NCI-H510A treated with DMSO at 0.1 percent for 48 hours (cell line): ENCODE measurements at regions not wholly inside any gene's neighbourhood (a gene's known extent, or its start where the extent isn't known, plus 50 kb on each side); places are given as distances from the start of the nearest gene placed in this dataset.

ENCODE experiments used
- DNase-seq: peaks from one replicate; lab custom pipeline; 2025; lab: John Stamatoyannopoulos, UW

DNA sequence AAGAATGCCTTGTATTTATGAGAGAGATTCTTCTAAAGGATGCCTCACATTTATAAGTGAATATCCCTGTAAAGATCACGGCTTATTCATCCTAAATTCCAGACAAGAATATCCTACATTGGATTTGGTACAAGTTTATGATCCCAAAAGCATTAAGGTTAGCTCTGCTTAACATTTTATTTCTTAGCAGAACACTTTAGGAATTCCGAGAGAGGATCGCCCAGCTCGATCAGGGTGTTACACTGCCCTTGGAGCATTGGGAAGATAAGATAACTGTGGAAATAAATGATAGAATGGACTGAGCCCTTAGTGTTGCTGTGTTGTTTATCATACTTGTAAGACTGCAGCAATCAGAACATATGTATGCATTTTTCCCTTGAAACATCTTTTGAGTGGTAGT is 223.0 kb upstream of the CDIN1 start:
- no peak for DNase-seq

DNA sequence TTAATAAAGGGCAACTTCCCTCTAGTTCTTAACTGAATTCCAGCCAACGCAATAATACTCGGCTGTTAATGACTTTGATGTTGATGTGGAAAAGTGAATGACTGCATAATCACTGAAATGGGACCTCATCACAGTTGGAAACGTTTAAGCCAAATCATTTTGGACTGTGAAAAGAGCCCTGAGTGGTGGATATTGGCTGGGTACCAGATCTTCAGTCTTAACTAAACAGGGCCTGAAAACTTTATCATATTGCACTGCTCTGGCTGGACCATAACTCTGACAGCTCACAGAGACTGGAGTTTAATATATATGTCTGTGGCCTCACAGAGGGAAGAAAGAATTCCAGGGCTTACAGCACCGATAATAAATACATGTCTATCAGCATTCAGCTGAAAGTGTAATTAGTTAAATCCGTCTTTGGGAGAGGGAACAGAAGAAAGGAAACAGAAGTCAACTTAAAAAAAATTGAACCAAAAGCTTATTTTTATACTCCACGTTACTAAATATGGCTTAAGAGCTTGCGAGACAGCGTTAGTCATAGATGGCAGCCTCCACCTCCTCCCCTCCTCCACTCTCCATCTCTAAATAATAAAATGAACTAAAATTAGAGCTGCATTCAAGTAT is 222.3 kb upstream of the CDIN1 start:
- DNase-seq, result no peak

DNA sequence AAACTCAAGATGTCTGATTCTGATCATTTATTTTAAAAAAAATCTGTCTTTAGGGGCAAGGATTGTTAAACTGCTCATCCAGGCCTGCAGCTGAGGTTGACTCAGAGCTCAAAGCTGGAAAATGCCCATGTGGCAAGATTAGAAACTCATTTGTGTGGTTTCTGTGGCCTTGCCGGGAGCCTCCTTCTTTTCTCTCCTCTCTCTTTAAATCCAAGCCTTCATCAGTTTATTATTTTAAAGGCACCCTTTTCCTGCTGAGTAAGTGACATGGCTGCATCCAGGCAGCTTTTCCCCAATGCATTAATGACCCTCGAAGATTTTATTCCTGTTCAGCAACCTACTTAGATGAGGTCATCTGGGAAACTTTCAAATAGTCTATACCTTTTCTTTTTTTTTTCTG is 221.3 kb upstream of the CDIN1 start:
- no peak for DNase-seq

DNA sequence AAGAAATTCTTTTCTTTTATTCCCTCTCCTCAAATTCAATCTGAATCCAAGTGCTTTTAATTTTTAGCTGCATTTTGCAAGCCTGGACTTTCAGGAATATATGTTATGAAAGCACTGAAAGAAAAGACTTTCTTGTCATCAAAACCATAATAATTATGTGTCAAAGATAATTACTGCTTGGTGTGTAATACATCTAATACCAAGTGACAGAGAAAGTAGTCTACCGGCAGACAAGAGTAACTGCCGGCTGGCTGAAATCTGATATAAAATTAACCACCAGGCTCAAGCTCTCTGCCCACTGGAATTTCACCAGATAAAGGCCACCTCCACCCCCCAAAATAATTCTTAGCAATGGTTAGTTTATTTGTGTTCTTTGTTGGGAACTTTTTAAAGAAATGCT is 220.9 kb upstream of the CDIN1 start:
- no peak for DNase-seq

DNA sequence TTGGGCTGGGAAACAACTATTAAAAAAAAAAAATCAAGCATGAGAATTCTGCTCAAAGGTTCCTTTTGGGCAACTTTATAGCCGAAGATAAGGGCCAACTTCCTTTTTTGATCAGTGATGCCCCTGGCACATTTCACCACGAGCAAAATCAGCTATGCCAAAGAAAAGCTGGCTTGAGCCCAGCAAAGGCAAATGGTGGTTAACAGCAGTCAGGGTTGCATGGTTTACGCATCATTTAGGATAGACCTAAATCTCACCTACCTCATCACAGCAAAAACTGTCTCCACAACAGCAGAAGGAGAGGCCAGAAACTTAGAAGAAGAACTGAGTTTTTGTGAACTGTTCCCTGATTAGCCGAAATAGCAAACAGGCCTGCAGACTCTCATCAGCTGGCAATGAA is 220.1 kb upstream of the CDIN1 start:
- DNase-seq, result no peak

DNA sequence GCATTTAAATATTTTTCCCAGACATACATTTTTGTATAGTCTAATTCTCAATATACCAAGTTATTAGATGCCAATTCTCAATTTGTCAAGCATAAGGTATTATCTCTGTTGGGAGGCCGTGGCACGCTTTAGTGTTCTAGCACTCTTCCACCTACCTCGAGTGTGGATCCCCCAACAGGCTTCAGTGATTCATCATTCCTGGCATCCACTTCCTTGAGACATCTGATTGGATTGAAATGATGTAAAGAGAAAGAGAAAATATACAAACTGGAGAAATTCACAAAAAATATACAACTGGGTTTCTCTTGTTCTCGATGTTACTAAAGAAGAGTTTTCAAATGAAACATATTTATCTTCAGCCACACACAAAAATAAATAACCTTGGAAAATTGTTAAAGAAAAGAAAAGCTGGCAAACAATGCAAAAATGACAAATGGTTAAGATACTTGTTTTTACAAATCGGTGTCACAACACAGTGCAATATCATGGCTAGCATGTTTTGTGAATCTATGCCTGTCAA is 218.0 kb upstream of the CDIN1 start:
- no peak for DNase-seq

DNA sequence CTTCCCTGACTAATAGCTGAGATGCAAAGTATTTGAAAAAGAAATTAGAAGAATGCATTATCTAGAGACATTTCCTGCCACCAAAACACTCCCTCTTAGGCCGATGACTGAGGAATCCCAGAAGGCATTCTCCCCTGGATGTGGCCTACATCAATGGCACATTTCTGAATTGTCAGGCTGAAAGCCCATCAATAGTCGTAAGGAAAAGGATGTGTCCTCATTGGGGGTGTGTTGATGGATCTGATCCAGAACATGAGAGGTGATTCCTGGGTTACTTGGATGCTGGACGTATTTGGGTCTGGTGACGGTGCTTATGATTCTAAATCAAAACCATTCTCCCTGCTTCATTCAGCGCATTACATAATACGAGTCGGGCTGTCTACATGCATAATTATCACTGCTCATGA is 216.9 kb upstream of the CDIN1 start:
- DNase-seq, result no peak

DNA sequence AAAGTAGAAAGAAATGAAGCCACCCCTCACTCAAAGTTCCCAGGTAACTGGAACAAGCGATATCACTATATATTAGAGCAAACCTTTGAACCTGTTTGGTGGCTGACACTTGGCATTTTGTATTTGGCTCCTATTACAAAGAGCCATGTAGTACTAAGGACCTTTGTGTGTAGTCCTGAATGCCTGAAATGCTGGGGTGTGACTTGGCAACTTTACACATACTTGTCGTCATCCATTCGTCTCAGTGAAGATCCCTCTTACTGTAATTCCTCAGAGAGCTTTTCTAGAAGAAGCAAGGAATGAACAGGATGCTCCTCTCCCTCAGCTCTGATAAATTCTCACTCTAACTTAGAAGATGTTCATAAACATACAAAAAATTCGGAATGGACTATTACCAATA is 216.1 kb upstream of the CDIN1 start:
- no peak for DNase-seq

DNA sequence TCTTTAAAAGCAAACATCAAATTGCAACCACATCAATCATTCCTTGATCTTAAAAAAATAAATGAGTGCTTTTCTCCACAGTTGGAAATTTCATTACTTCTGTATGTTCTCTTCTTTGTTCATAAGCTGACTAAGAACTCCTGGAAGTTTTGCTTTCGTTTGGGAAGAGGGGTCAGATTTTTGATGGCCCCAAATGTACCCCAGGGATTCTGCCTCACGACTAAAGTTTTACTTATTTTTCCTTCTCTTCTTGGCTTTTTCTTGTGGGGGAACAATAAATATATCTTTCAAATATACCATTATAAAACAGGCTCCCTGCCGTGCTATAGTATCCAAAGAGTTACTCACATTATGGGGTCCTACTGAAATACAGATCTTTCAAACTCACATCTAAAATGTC is 215.0 kb upstream of the CDIN1 start:
- no peak for DNase-seq

DNA sequence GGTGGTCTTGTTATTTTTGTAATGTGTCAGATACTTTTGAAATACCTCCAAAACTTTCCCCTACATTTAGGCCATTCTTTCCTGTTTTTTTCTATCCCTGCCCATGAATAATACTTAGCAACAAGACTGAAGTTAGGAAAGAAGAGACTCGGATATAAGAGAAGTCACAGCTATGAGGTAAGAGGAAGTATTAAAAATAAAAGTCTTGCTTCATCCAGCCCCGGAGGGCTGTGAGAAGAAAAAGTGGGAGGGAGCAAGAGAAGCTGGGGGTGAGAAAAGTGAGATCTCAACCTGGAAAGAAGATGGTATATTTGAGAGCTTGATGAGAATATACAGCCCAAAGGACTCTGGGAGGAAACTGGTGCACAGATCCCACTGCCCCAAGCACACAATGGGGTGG is 213.5 kb upstream of the CDIN1 start:
- no peak for DNase-seq

DNA sequence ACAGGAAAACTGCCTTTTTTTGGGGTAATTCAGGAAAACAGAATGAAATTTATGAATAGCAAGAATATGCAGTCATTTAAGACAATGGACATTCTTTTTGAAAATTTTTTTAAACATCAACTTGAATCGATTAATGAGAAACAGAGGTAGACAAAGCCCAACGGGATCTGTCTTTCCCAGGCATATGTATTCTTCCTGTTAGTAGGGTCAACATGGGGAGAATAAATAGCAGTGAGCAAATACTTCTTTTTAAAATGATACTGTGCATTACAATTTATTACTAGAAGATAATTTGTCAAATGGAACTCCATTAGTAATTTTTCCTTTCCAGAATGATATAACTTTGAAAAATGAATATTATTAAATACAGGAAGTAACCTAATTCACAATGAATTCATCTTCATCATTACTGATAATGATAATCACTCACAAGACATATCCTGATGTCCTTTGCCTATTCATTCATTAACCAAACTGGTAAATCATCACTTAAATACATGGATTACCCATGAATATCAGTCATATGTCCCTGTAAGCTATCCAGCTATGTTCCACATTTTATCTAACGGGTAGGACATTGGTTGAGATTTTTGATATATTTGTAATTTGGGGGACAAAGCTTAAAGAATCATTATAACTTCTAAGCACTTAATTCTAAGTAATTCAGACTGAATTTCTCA is 209.2 kb upstream of the CDIN1 start:
- no peak for DNase-seq

DNA sequence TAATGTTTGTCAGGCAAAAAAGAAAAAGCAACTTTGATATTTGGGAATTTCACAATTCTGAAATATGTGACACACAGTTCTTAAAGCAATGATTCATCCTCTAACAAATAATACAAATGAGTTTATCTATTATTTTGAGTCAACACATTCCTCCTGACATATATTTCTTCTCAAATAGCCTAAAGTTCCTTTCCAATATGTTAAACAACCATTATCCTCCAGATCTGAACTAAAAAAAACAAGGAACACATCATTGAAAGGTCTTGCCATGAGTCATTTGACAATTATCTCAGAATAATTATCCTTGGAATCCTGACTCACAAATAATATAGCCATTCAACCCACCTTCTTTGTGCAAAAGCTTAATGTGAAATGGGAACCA is 208.7 kb upstream of the CDIN1 start:
- no peak for DNase-seq

DNA sequence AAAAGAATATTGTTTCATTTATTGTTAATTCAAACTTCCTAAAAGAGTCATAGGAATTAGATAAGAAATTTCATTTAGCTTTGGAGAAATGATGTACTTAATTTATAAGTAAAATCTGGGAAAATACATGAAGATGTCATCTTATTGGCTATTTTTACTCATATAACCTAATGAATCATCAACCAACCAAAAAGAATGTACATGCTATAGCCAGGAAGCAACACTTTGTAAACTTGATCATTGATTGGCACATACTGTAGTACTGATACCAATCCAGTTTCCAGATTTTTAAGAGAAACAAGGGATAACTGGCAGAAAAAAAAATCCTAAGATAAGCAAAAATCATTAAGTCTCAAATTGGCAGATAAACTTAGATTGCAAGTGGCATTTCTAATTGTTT is 207.9 kb upstream of the CDIN1 start:
- DNase-seq, result no peak

DNA sequence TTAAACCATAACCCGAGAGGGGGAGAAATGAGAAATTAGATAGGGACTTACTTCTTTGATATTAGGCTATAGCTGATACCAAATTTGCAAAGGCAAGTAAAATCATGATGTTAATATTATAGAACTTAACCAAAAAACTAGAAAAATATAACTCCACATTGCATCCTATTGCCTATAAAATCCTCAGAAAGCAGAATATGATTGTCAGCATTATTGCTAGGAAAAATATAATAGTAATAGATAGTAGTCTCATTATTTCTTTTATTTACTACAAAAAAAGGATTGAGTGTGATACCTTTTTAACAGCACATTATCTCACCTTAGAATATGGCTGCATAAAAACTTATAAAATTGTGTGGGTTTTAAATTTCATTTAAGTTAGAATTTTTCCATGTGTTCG is 206.5 kb upstream of the CDIN1 start:
- no peak for DNase-seq

DNA sequence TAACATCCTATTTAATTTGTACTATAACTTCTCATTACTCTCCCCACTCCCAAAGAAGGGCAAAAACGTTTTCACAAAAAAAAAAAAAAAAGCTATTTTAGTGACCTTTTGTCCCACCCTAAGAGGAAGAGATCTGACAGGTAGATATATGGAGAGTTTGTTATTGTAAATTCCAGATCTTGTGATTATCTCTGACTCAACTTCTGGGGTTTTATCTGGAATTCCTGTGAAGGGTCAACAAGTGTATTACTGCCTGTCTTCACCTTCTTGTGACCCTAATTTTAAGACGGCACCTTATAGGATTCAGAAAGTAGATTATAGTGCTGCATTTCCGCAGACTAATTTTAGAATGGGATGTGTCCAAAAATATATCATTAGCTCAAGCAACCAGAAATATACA is 205.9 kb upstream of the CDIN1 start:
- no peak for DNase-seq

DNA sequence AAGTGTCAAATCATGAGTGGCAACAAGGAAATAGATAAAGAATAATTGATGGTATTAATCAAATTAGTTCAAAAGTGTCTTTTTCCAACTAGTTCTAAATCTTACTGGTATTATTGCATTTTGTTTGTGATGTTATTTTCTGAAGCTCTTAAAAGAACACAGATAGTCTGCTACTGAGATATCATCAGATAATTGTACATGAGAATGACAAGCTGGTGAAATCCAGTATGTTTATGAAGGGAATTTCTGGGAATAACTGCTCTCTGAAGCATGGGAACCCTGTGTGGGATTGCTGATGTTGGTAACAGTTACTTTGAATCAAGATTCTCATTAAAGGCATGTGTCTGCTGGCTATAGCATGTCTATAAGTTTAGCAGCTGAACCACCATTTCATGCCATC is 190.3 kb upstream of the CDIN1 start:
- no peak for DNase-seq

DNA sequence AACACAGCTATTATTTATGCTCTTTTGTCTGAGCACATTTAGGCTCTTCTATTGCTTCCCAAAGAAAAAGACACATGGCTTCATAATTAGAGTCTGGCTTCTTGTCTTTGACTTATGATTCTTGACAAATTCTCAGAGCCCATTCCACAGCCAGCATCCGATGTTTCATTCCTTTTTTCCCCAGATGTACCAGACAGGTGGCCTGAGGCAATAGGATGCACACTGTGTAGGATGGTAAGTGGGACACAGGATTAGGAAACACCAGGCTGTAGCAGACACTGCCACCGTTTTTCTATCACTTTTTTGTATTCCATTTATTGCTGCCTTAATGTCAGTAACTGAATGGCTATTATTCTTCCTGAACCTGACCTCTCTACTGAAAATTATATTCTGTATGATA is 188.9 kb upstream of the CDIN1 start:
- no peak for DNase-seq

DNA sequence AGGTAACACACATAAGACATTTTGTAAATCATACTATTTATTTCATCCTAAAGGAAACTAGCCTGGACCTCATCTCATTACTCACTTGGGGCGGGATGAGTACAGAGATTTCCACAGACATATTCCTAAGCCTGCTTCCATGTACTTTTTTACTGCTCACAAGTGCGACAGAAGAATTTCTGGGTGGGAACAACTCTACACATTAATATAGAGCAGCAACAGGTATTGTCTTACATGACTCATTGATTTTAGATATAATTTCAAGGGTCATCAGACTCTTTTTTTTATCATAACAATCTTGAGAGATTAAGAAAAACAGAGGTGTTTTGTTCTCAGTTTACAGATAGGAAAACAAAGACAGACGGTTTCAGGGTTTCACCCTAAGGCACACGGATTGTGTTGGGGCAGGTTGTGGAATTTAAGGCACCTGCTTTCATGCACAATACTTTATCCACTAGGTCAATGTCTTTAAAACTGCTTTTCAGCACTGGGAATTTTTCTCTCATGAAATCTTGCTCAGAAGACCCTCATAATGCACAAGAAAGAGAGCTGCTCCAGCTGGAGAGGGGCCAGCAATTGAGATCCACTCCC is 186.7 kb upstream of the CDIN1 start:
- DNase-seq, result no peak

DNA sequence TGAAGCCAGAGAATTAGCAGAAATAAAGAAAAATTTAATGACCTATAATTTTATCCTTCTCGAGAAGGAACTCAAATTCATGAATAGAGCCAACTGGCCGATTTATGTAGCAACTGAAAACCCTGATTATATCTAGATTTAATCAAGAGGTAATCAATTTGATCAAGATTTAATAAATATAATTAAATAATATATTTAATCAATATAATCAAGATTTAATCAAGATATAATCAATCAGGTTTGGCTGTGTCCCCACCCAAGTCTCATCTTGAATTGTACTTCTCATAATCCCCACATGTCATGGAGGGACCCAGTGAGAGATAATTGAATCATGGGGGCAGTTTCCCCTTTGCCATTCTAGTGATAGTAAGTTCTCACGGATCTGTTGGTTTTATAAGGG is 181.2 kb upstream of the CDIN1 start:
- no peak for DNase-seq

DNA sequence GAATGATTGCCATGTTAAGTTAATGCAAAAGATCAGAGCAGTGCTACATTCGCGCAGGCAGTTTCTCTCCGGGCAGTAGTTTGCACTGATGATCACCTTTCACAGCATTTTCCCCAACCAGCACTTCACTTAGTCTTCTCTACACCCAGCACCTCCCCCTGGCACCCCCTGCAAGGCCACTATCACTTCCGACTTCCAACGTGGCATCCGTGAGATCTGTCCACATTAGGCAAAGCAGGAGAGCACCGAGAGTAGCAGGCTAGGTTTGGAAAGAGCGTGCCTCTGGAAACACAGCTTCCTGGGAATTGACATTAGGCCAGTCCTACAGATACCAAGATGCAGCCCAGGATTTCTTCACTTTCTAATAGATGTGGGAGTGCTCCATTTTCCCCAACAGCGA is 180.2 kb upstream of the CDIN1 start:
- DNase-seq, result no peak

DNA sequence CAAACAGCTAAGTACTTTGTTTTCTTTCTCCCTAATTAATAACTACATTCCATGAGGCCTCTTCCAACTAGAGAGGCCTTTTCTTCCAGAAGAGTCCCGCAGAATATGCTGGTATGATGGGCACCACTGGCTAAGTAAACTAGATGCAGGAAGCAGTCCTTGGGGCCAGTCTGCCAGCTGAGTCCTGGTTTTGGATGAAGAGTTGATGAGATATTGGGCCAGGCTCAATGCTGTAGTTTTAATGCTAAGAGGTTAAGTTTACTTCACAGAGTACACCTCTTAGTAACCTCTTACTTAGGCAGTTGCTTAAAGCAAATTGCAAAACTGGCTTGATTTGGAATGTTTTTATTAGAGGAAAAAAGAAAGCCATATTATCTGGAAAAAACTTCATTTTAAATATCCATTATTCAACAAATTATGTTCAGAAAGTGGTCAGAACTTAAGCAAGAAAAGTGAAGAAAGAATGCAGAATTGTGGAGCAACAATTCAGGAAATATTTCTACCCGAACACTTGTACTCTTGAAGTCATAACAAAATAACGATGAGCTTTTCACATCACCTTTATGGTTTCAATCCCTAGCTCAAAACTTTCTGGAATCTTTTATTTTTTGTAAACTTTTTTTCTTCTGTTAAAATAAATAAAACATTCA is 178.4 kb upstream of the CDIN1 start:
- DNase-seq, result no peak

DNA sequence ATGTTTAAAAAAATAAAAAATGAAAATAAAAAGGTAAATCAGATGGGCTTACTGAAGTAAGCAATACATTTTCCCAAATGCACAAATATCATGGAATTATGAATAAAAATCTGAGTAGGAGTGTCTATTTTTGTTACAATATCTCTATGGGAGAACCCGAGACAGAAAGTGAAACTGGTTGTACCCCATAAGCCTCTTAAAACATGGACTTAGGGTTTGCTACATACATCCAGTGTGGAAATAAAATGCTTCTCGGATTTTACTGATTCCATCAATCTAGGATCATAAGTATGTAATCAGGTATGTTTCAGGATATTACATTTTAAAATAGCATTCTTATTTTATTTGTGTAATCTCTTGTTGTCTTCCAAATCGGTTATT is 177.8 kb upstream of the CDIN1 start:
- DNase-seq, result no peak

DNA sequence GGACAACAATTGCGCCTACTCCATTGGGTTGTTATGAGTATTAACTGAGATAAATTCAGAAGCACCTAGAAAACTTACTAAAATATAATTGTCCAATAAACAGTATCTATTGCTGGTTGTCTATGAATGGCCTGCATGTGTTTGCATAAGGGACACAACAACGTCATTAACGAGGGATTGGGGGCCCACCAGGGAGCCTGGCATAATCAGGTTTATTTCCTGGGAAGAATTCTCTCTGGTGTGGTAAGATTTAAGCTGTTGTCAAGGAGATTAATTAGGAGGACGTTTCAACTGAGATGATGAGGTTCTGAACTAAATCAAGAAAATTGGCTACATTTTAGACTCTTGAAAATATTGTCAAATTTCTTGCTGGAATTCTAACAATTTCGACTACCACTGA is 176.1 kb upstream of the CDIN1 start:
- no peak for DNase-seq
